ENCODE measurements at regions not wholly inside any gene's neighbourhood (a gene's known extent, or its start where the extent isn't known, plus 50 kb on each side); places are given as distances from the start of the nearest gene placed in this dataset.
A peak's percentile ranks its signal among the peaks of the same experiment; 100 is the strongest.

DNA sequence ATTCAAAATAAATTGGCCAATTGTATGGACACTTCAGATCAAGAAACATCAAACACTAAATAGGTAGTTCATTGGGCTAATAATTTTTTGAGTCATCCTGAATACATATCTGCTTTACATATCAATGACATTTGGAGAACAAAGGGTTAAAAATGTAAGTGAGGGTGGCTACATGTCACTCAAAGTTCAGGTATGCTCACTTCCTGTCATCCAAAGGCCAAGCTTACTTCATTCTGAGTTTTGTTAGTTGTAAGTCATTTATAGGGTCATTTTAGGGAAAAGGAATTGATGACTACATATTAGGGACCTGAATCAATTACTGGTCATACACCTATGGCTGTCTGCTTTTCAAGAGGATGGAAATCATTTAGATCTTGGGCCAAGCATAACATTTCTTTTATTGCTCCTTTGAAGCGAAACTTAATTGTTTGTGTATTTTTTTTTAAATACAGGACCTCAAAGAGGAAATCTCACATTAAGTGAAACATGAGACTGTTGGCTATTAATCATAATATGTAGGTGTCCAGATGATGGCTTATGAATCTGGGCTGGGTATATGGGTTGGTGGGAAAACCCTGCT is 119.2 kb upstream of the LEF1 start:
- H3K9me3 ChIP-seq (ENCODE audit: control insufficient read depth, insufficient read depth, low read length) = no peaks in the 10 kb centered on the region
- H3K27me3 ChIP-seq (ENCODE audit: control insufficient read depth, insufficient read depth, low read length) = no peaks in the 10 kb centered on the region
- no peaks in the 10 kb centered on the region for H3K36me3 ChIP-seq (ENCODE audit: control insufficient read depth, insufficient read depth, low read length)
- no CpG with 5 or more reads among the region's 1 CpG for WGBS (ENCODE audit: insufficient coverage)
- no peak for DNase-seq (ENCODE audit: low read depth in 4 of 6, low spot score in 6 of 6)
- H3K27ac ChIP-seq (ENCODE audit: low read depth, low read length) = no peak overlapping the region
- H3K4me3 ChIP-seq (ENCODE audit: low read depth, low read length) = no peak overlapping the region
- no peaks in the 10 kb centered on the region for H3K4me1 ChIP-seq (ENCODE audit: control insufficient read depth, insufficient read depth, low read length)

DNA sequence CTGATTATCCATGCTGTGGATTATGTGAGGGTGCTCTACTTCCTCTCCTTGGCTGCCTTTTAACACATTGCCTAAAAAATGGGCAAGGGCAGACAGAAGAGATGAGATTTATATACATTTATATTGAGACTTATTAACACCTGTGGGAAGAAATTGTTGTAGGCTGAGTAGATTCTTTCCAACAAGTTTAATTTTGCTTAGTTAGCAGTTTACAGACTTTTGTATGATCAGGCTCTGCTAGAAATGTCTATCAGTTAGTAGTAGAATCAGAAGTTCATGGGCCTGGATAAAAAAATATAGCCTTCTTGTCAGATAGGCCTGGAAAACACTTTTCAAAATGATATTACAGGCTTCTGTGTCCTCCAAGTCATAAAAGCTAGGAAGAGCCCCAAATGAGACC is 111.3 kb upstream of the LEF1 start:
- Histone ChIP-seq H3K36me3 (ENCODE audit: control insufficient read depth, insufficient read depth, low read length) (no peaks in the 10 kb centered on the region), H3K9me3 (ENCODE audit: control insufficient read depth, insufficient read depth, low read length) (no peaks in the 10 kb centered on the region), H3K4me3 (ENCODE audit: low read depth, low read length) (no peak overlapping the region), H3K4me1 (ENCODE audit: control insufficient read depth, insufficient read depth, low read length) (no peaks in the 10 kb centered on the region), H3K27ac (ENCODE audit: low read depth, low read length) (no peak overlapping the region), H3K27me3 (ENCODE audit: control insufficient read depth, insufficient read depth, low read length) (no peaks in the 10 kb centered on the region)
- no peak for DNase-seq (ENCODE audit: low read depth in 4 of 6, low spot score in 6 of 6)

DNA sequence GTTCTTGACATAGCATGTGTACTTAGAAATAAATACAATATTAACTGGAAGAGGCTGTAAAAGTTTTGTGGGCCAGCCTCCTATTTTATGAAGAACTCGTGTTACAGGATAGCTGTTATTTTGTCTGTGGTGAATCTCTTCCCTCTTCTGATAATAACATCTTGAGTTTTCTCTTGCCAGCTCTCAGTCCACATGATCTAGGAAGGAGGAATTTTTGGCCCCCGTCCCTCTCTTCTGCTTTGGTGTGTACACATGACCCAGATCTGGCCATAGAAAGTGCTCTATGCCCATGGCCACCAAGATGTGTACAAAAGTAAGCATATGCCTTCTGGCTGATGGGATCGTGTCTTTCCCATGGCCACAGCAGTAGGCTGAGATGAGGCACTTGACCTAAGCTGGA is 108.0 kb upstream of the LEF1 start:
- WGBS (ENCODE audit: insufficient coverage) = 86% methylated on average over 2 of the region's 3 CpGs
- Histone ChIP-seq H3K4me3 (ENCODE audit: low read depth, low read length) (no peak overlapping the region), H3K27me3 (ENCODE audit: control insufficient read depth, insufficient read depth, low read length) (no peaks in the 10 kb centered on the region), H3K9me3 (ENCODE audit: control insufficient read depth, insufficient read depth, low read length) (no peaks in the 10 kb centered on the region), H3K4me1 (ENCODE audit: control insufficient read depth, insufficient read depth, low read length) (no peaks in the 10 kb centered on the region), H3K27ac (ENCODE audit: low read depth, low read length) (no peak overlapping the region), H3K36me3 (ENCODE audit: control insufficient read depth, insufficient read depth, low read length) (no peaks in the 10 kb centered on the region)
- no peak for DNase-seq (ENCODE audit: low read depth in 4 of 6, low spot score in 6 of 6)

DNA sequence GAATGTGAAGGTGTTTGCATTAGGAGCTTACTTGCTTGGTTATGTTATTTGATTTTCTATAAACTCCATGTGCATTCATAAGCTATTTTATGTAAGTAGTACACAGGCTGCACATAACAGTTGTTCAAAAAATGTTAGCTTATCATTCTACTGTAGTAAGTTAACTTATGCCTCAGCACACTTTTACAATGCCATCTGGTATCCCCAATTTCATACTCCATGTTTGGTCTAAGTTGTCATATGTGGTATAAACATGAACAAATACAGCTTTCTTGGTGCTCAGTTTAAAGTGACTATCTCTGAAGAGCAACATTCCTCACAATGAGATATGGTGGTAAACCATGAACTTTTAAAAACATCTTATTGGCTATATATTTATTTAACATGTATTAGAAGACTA is 104.3 kb upstream of the LEF1 start:
- Histone ChIP-seq H3K9me3 (ENCODE audit: control insufficient read depth, insufficient read depth, low read length) (no peaks in the 10 kb centered on the region), H3K36me3 (ENCODE audit: control insufficient read depth, insufficient read depth, low read length) (no peaks in the 10 kb centered on the region), H3K27ac (ENCODE audit: low read depth, low read length) (no peak overlapping the region), H3K4me1 (ENCODE audit: control insufficient read depth, insufficient read depth, low read length) (no peaks in the 10 kb centered on the region), H3K4me3 (ENCODE audit: low read depth, low read length) (no peak overlapping the region), H3K27me3 (ENCODE audit: control insufficient read depth, insufficient read depth, low read length) (no peaks in the 10 kb centered on the region)
- peak in 1 of 6 donors; percentile 73 for DNase-seq (ENCODE audit: low read depth in 4 of 6, low spot score in 6 of 6)

DNA sequence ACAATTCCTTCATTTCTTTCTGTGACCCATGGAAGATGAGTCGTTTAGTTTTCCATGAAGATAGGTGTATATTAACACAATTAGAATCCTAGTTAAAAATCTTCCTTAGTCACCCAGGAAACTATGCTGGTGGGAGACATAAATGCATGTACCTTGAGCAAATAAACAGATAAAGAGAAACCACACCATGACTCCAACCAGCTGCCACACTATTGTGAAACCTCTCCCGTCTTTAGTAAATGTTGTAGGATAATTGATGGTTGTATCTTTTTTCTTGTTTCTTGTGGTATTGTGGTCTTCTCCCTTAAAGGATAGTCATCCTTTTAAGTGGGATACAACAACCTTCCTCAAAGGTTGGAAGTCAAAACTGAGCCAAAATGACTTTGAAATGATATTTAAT is 103.8 kb upstream of the LEF1 start:
- no peak for DNase-seq (ENCODE audit: low read depth in 4 of 6, low spot score in 6 of 6)
- Histone ChIP-seq H3K9me3 (ENCODE audit: control insufficient read depth, insufficient read depth, low read length) (no peaks in the 10 kb centered on the region), H3K4me3 (ENCODE audit: low read depth, low read length) (no peak overlapping the region), H3K4me1 (ENCODE audit: control insufficient read depth, insufficient read depth, low read length) (no peaks in the 10 kb centered on the region), H3K36me3 (ENCODE audit: control insufficient read depth, insufficient read depth, low read length) (no peaks in the 10 kb centered on the region), H3K27ac (ENCODE audit: low read depth, low read length) (no peak overlapping the region), H3K27me3 (ENCODE audit: control insufficient read depth, insufficient read depth, low read length) (no peaks in the 10 kb centered on the region)
- no CpG with 5 or more reads among the region's 2 CpGs for WGBS (ENCODE audit: insufficient coverage)

DNA sequence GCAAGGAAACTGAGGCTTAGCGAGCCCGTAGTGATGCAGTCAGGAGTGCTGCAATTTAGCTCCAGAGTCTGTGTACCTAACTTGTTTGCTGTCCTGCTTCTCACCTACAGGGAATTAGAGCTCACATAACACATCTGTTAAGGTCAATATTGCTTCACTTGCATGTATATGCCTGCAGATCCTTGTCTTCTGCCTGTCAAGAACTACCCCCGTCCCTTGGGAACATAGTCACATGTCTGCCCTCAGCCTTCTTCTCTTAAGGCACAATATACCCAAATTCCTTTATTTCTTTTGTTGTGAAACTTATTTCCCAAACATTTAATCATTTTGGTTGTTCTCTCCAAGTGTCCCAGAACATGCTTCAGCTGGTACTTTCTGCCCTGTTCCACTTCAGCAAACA is 103.3 kb upstream of the LEF1 start:
- DNase-seq (ENCODE audit: low read depth in 4 of 6, low spot score in 6 of 6) = no peak
- no peaks in the 10 kb centered on the region for H3K9me3 ChIP-seq (ENCODE audit: control insufficient read depth, insufficient read depth, low read length)
- H3K27me3 ChIP-seq (ENCODE audit: control insufficient read depth, insufficient read depth, low read length) = no peaks in the 10 kb centered on the region
- no peak overlapping the region for H3K4me3 ChIP-seq (ENCODE audit: low read depth, low read length)
- no peak overlapping the region for H3K27ac ChIP-seq (ENCODE audit: low read depth, low read length)
- no peaks in the 10 kb centered on the region for H3K4me1 ChIP-seq (ENCODE audit: control insufficient read depth, insufficient read depth, low read length)
- no peaks in the 10 kb centered on the region for H3K36me3 ChIP-seq (ENCODE audit: control insufficient read depth, insufficient read depth, low read length)
- 100% methylated on average over 3 of the region's 3 CpGs for WGBS (ENCODE audit: insufficient coverage)

DNA sequence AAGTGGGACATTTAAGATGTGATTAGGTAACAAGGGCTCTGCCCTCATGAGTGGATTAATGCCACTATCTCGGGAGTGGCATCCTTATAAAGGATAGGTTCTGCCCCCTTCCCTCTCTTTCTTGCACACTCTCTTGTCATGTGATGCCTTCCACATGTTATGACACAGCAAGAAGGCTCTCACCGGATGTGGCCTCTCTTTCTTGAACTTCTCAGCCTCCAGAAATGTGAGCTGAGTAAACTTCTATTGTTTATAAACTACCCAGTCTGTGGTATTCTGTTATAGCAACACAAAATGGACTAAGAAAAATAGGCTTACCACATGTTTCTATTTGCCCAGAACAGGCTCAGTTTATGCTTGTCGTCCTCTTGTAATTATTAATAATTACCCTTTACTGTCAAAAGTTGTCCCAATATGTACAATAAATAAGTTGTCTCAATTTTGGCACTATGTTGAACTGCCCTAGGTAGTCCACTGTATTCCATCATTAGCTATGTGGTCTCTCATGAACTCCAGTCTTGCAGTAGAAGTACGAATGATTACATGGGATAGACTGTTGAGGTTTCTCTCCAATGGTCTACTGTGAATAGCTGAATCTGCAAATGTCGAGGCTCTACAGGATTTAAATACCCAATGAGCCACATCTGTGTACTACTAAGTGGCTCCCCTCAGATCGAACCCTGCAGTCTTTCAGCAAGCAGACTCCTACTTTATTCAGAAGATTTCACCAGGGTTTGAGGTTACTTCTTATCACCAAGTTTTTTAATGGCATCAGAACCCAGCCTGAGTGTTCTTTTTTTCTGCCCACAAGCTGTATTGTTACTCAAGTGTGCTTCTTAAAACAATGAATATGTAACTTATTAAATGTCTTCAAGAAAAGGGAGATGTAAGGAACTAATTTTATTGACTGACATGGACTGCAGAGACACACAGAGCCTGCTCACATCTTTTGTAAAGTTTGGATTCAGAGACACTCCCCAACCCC is 102.0 kb upstream of the LEF1 start:
- WGBS (ENCODE audit: insufficient coverage) = 70% methylated on average over 2 of the region's 6 CpGs

DNA sequence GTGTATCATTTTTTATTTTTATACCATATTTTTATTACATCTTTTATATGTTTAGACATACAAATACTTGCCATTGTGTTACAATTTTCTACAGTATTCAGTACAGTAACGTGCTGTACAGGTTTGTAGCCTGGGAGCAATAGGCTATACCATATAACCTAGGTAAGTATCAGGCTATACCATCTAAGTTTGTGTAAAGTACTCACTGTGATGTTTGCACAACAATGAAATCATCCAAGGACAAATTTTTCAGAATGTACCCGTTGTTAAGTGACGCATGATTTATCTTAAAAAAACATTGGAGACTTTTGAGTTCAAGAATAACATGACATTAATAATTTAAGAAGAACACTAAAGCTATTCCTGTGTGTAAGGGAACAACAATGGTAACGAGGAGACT is 96.0 kb upstream of the LEF1 start:
- whole genome bisulfite sequencing (ENCODE audit: insufficient coverage) = 100% methylated on average over 1 of the region's 4 CpGs
- DNase-seq (ENCODE audit: low read depth in 4 of 6, low spot score in 6 of 6) = no peak
- no peaks in the 10 kb centered on the region for H3K27me3 ChIP-seq (ENCODE audit: control insufficient read depth, insufficient read depth, low read length)
- no peaks in the 10 kb centered on the region for H3K36me3 ChIP-seq (ENCODE audit: control insufficient read depth, insufficient read depth, low read length)
- no peaks in the 10 kb centered on the region for H3K4me1 ChIP-seq (ENCODE audit: control insufficient read depth, insufficient read depth, low read length)
- H3K4me3 ChIP-seq (ENCODE audit: low read depth, low read length) = no peak overlapping the region
- no peaks in the 10 kb centered on the region for H3K9me3 ChIP-seq (ENCODE audit: control insufficient read depth, insufficient read depth, low read length)
- H3K27ac ChIP-seq (ENCODE audit: low read depth, low read length) = no peak overlapping the region

More for the DNA sequence above, 102.0 kb upstream of the LEF1 start:
- Histone ChIP-seq H3K4me3 (ENCODE audit: low read depth, low read length) (no peak overlapping the region), H3K4me1 (ENCODE audit: control insufficient read depth, insufficient read depth, low read length) (no peaks in the 10 kb centered on the region), H3K27me3 (ENCODE audit: control insufficient read depth, insufficient read depth, low read length) (no peaks in the 10 kb centered on the region), H3K9me3 (ENCODE audit: control insufficient read depth, insufficient read depth, low read length) (no peaks in the 10 kb centered on the region), H3K36me3 (ENCODE audit: control insufficient read depth, insufficient read depth, low read length) (no peaks in the 10 kb centered on the region), H3K27ac (ENCODE audit: low read depth, low read length) (no peak overlapping the region)
- DNase-seq (ENCODE audit: low read depth in 4 of 6, low spot score in 6 of 6) = no peak

DNA sequence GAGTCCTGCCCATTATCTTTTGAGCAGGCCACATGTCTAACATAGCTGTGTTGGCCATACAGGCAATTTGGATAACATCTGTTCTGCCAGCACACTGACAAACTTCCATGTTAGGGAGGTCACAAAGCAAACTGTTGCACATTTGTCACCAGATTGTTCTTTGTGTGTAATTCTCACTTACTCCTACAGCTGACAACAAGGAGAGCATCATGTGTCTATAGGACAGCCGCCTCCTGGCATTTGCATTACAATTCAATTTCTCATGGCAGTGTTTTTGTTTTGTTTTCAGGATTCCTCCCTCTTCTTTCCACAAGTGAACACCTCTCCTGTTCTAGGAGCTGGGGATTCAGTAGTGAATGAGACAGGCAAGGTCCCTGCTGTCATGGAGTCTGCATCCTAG is 94.3 kb upstream of the LEF1 start:
- Histone ChIP-seq H3K9me3 (ENCODE audit: control insufficient read depth, insufficient read depth, low read length) (no peaks in the 10 kb centered on the region), H3K27ac (ENCODE audit: low read depth, low read length) (no peak overlapping the region), H3K36me3 (ENCODE audit: control insufficient read depth, insufficient read depth, low read length) (no peaks in the 10 kb centered on the region), H3K4me1 (ENCODE audit: control insufficient read depth, insufficient read depth, low read length) (no peaks in the 10 kb centered on the region), H3K4me3 (ENCODE audit: low read depth, low read length) (no peak overlapping the region), H3K27me3 (ENCODE audit: control insufficient read depth, insufficient read depth, low read length) (no peaks in the 10 kb centered on the region)
- no CpG with 5 or more reads among the region's 1 CpG for WGBS (ENCODE audit: insufficient coverage)
- DNase-seq (ENCODE audit: low read depth in 4 of 6, low spot score in 6 of 6) = no peak

DNA sequence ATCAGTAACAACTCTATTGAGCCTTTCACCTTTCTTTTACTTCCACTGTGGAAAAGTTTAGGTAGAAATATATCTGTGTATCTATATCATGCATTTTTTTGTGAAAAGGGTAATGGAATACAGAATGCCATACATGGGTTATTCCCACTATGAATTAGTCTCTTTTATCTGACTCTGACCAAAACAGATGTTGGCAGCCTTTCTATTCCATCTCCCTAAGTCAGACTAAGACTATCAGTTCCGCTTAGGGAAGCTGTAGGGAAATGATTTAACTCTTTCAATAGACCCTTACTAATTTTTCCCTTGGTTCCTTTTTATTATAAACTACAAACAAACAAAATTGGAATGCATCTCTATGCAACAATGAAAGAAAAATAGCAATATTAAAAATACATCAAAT is 92.3 kb upstream of the LEF1 start:
- H3K27me3 ChIP-seq (ENCODE audit: control insufficient read depth, insufficient read depth, low read length) = no peaks in the 10 kb centered on the region
- H3K27ac ChIP-seq (ENCODE audit: low read depth, low read length) = no peak overlapping the region
- H3K4me3 ChIP-seq (ENCODE audit: low read depth, low read length) = no peak overlapping the region
- no peaks in the 10 kb centered on the region for H3K9me3 ChIP-seq (ENCODE audit: control insufficient read depth, insufficient read depth, low read length)
- no CpG with 5 or more reads among the region's 1 CpG for WGBS (ENCODE audit: insufficient coverage)
- H3K4me1 ChIP-seq (ENCODE audit: control insufficient read depth, insufficient read depth, low read length) = no peaks in the 10 kb centered on the region
- DNase-seq (ENCODE audit: low read depth in 4 of 6, low spot score in 6 of 6) = peak in 1 of 6 donors; percentile 56
- no peaks in the 10 kb centered on the region for H3K36me3 ChIP-seq (ENCODE audit: control insufficient read depth, insufficient read depth, low read length)
